Smooth muscle cell (in vitro differentiated cells): ENCODE measurements at regions not wholly inside any gene's neighbourhood (a gene's known extent, or its start where the extent isn't known, plus 50 kb on each side); places are given as distances from the start of the nearest gene placed in this dataset.

Source experiments
- DNase-seq: peaks from one replicate; lab custom pipeline; 2025; ENCODE audit not compliant: unreplicated experiment; lab: John Stamatoyannopoulos, UW
- H2AFZ ChIP-seq: fragments of 200-600 bp; sonication (generic); 2 replicates; pipeline ENCODE4 v1.6.0; 2016; ENCODE audit warnings: antibody characterized with exemption, low read depth, mild to moderate bottlenecking
- H3F3A ChIP-seq: fragments of 200-600 bp; sonication (generic); 2 replicates; pipeline ENCODE4 v1.6.0; 2017; ENCODE audit warnings: antibody characterized with exemption, low read depth
- H3K27ac ChIP-seq: fragments of 200-600 bp; sonication (generic); 2 replicates; pipeline ENCODE4 v1.5.1; 2016; ENCODE audit warnings: low read depth, mild to moderate bottlenecking
- H3K27me3 ChIP-seq: fragments of 200-600 bp; sonication (generic); 2 replicates; pipeline ENCODE4 v1.6.1; 2016; ENCODE audit warnings: low read depth, mild to moderate bottlenecking
- H3K36me3 ChIP-seq: fragments of 200-600 bp; sonication (generic); 2 replicates; pipeline ENCODE4 v1.5.1; 2016; ENCODE audit warnings: low read depth
- H3K4me1 ChIP-seq: fragments of 200-600 bp; sonication (generic); 2 replicates; pipeline ENCODE4 v1.5.1; 2016; ENCODE audit warnings: low read depth
- H3K4me2 ChIP-seq: fragments of 200-600 bp; sonication (generic); 2 replicates; pipeline ENCODE4 v1.6.0; 2016; ENCODE audit warnings: mild to moderate bottlenecking
- H3K4me3 ChIP-seq: fragments of 200-600 bp; sonication (generic); 2 replicates; pipeline ENCODE4 v1.5.1; 2016; ENCODE audit warnings: mild to moderate bottlenecking
- H3K79me2 ChIP-seq: fragments of 200-600 bp; sonication (generic); 2 replicates; pipeline ENCODE4 v1.6.0; 2016; ENCODE audit warnings: low read depth, mild to moderate bottlenecking
- H3K9ac ChIP-seq: fragments of 200-600 bp; sonication (generic); 2 replicates; pipeline ENCODE4 v1.6.0; 2016; ENCODE audit warnings: low read depth
- H3K9me3 ChIP-seq: fragments of 200-600 bp; sonication (generic); replicated peaks from 2 replicates; pipeline ENCODE4 v1.5.1; 2016; ENCODE audit warnings: low read depth
- H4K20me1 ChIP-seq: fragments of 200-600 bp; sonication (generic); 2 replicates; pipeline ENCODE4 v1.6.0; 2016; ENCODE audit warnings: low read depth
- CTCF ChIP-seq: fragments of 200-600 bp; sonication (generic); IDR thresholded peaks from 2 replicates; pipeline ENCODE4 v1.5.1; 2017; ENCODE audit warnings: borderline replicate concordance, mild to moderate bottlenecking, antibody characterized with exemption; ENCODE audit not compliant: insufficient read depth, poor library complexity, severe bottlenecking
- WGBS: methylation state at CpG from one replicate; pipeline ENCODE4 v1.1.7; 2016; ENCODE audit warnings: low lambda C conversion rate; 5-methylcytosine and 5-hydroxymethylcytosine counted together

GRCh38 chr14:97536421-97536820 is 739.2 kb downstream of the VRK1 start:
- Histone ChIP-seq H3K27ac (no peak overlapping the region), H3K36me3 (no peaks in the 10 kb centered on the region), H3F3A (no peaks in the 10 kb centered on the region), H3K79me2 (no peaks in the 10 kb centered on the region), H3K9ac (no peak overlapping the region), H4K20me1 (no peaks in the 10 kb centered on the region), H3K4me3 (no peak overlapping the region), H3K9me3 (no peaks in the 10 kb centered on the region), H2AFZ (no peak overlapping the region), H3K27me3 (no peaks in the 10 kb centered on the region), H3K4me2 (no peak overlapping the region), H3K4me1 (no peaks in the 10 kb centered on the region)
- 78% methylated on average over 4 of the region's 4 CpGs for WGBS
- TF ChIP-seq CTCF = no peak
- no peak for DNase-seq

GRCh38 chr14:97538749-97539410 is 741.7 kb downstream of the VRK1 start:
- 82% methylated on average over 10 of the region's 10 CpGs for WGBS
- Histone ChIP-seq H3K79me2 (no peaks in the 10 kb centered on the region), H3K4me1 (no peaks in the 10 kb centered on the region), H3K27ac (no peak overlapping the region), H4K20me1 (no peaks in the 10 kb centered on the region), H3F3A (no peaks in the 10 kb centered on the region), H3K4me3 (no peak overlapping the region), H3K9ac (no peak overlapping the region), H3K4me2 (no peak overlapping the region), H3K27me3 (peaks cover 7% of the 10 kb centered on the region), H2AFZ (no peak overlapping the region), H3K36me3 (no peaks in the 10 kb centered on the region), H3K9me3 (no peaks in the 10 kb centered on the region)
- no peak for DNase-seq
- no peak for TF ChIP-seq CTCF

GRCh38 chr14:97539411-97539795 is 742.2 kb downstream of the VRK1 start:
- H3K9ac ChIP-seq = no peak overlapping the region
- no peak for TF ChIP-seq CTCF
- peaks cover 7% of the 10 kb centered on the region for H3K27me3 ChIP-seq
- H3K79me2 ChIP-seq = no peaks in the 10 kb centered on the region
- no peaks in the 10 kb centered on the region for H3F3A ChIP-seq
- DNase-seq = no peak
- no peaks in the 10 kb centered on the region for H3K9me3 ChIP-seq
- H3K4me2 ChIP-seq = no peak overlapping the region
- 86% methylated on average over 5 of the region's 5 CpGs for WGBS
- no peak overlapping the region for H3K4me3 ChIP-seq
- no peaks in the 10 kb centered on the region for H4K20me1 ChIP-seq
- no peak overlapping the region for H3K27ac ChIP-seq
- no peaks in the 10 kb centered on the region for H3K36me3 ChIP-seq
- no peak overlapping the region for H2AFZ ChIP-seq
- no peaks in the 10 kb centered on the region for H3K4me1 ChIP-seq

- no peaks in the 10 kb centered on the region for H3K79me2 ChIP-seq
- H3F3A ChIP-seq = no peaks in the 10 kb centered on the region
- H3K4me2 ChIP-seq = no peak overlapping the region
- no peak overlapping the region for H3K4me3 ChIP-seq
- H3K4me1 ChIP-seq = no peaks in the 10 kb centered on the region
- H4K20me1 ChIP-seq = no peaks in the 10 kb centered on the region
- no peak overlapping the region for H3K27ac ChIP-seq
- no peak for DNase-seq
- H3K9ac ChIP-seq = no peak overlapping the region
- H2AFZ ChIP-seq = no peak overlapping the region
- TF ChIP-seq CTCF = no peak
- peaks cover 7% of the 10 kb centered on the region for H3K27me3 ChIP-seq
- H3K9me3 ChIP-seq = no peaks in the 10 kb centered on the region
- no peaks in the 10 kb centered on the region for H3K36me3 ChIP-seq
- 75% methylated on average over 3 of the region's 3 CpGs for WGBS
Observed at GRCh38 chr14:97539884-97540283, 742.7 kb downstream of the VRK1 start.
